H1 (cell line): ENCODE measurements at regions not wholly inside any gene's neighbourhood (a gene's known extent, or its start where the extent isn't known, plus 50 kb on each side); places are given as distances from the start of the nearest gene placed in this dataset.

Experiments used
- CTCF ChIA-PET: fragments of 300-600 bp; sonication (Branson Sonifier 250); formaldehyde crosslinking; loops from one replicate; lab custom pipeline; 2021; ENCODE audit not compliant: partially characterized antibody; lab: Charles Lee
- POLR2A ChIA-PET: fragments of 300-600 bp; sonication (Branson Sonifier 250); formaldehyde crosslinking; loops from one replicate; lab custom pipeline; 2021; ENCODE audit warnings: inconsistent platforms; ENCODE audit not compliant: partially characterized antibody; lab: Charles Lee
- DNase-seq, 2 experiments: peaks; one replicate each; pipeline versions ENCODE4 v3.0.0 to v3.0.0-alpha.2; 2010 to 2022; ENCODE audit warnings: low spot score in 2 of 2, low read depth in 1 of 2, mixed read lengths in 1 of 2
- FAIRE-seq: peaks from 2 replicates; lab custom pipeline; 2011; peaks lifted over from hg19 to GRCh38; lab: Jason Lieb, UNC
- H2AFZ ChIP-seq: 2 replicates; pipeline ENCODE4 v1.8.1; 2012; ENCODE audit warnings: low read length, inconsistent platforms
- H2AK5ac ChIP-seq: 2 replicates; pipeline ENCODE4 v1.6.1; 2013; ENCODE audit warnings: low read depth, low read length
- H2BK120ac ChIP-seq: replicated peaks from 2 replicates; pipeline ENCODE3; 2013; ENCODE audit warnings: low read depth, low read length, inconsistent platforms
- H2BK12ac ChIP-seq: 2 replicates; pipeline ENCODE4 v1.6.1; 2013; ENCODE audit warnings: low read depth, low read length
- H2BK15ac ChIP-seq: 2 replicates; pipeline ENCODE4 v1.6.1; 2013; ENCODE audit warnings: low read length
- H2BK20ac ChIP-seq: 2 replicates; pipeline ENCODE4 v1.6.1; 2013; ENCODE audit warnings: low read length
- H2BK5ac ChIP-seq: 2 replicates; pipeline ENCODE4 v1.6.1; 2013; ENCODE audit warnings: low read depth, low read length
- H3K14ac ChIP-seq: 2 replicates; pipeline ENCODE4 v1.6.1; 2013; ENCODE audit warnings: inconsistent platforms; ENCODE audit not compliant: insufficient read length
- H3K18ac ChIP-seq: 2 replicates; pipeline ENCODE4 v1.6.1; 2013; ENCODE audit warnings: low read length; ENCODE audit errors: extremely low read depth
- H3K23ac ChIP-seq: 2 replicates; pipeline ENCODE4 v1.6.1; 2013; ENCODE audit warnings: inconsistent platforms; ENCODE audit not compliant: insufficient read length
- H3K23me2 ChIP-seq: 2 replicates; pipeline ENCODE4 v1.6.1; 2013; ENCODE audit warnings: low read depth, low read length
- H3K27ac ChIP-seq: 2 replicates; pipeline ENCODE4 v1.6.1; 2011; ENCODE audit warnings: low read depth, low read length, inconsistent platforms
- H3K27me3 ChIP-seq, 4 experiments: replicated peaks in 1 of 4; 1 replicate in 1 of 4; 2 replicates in 3 of 4; pipeline versions ENCODE4 v1.6.1 to v1.8.1; 2011 to 2013; ENCODE audit warnings: low read length in 3 of 4, mild to moderate bottlenecking in 3 of 4, inconsistent platforms in 2 of 4, mixed read lengths in 2 of 4, moderate library complexity in 1 of 4; ENCODE audit not compliant: control insufficient read depth in 3 of 4, insufficient read depth in 3 of 4; ENCODE audit errors: extremely low read depth in 1 of 4
- H3K36me3 ChIP-seq, 4 experiments: 2 replicates each; pipeline versions ENCODE4 v1.6.1 to v1.8.1; 2011 to 2013; ENCODE audit warnings: mild to moderate bottlenecking in 4 of 4, low read length in 3 of 4, moderate library complexity in 2 of 4, control low read depth in 1 of 4, inconsistent platforms in 1 of 4; ENCODE audit not compliant: insufficient read depth in 4 of 4, control insufficient read depth in 2 of 4
- H3K4ac ChIP-seq: replicated peaks from 2 replicates; pipeline ENCODE3; 2013; ENCODE audit warnings: low read length, low read depth, mixed read lengths, inconsistent platforms; ENCODE audit not compliant: insufficient read length
- H3K4me1 ChIP-seq, 4 experiments: replicated peaks in 1 of 4; 1 replicate in 1 of 4; 2 replicates in 3 of 4; pipeline versions ENCODE4 v1.6.1 to v1.8.1; 2011 to 2013; ENCODE audit warnings: low read length in 3 of 4, inconsistent platforms in 2 of 4, mixed read lengths in 1 of 4; ENCODE audit not compliant: insufficient read depth in 4 of 4, control insufficient read depth in 3 of 4
- H3K4me2 ChIP-seq, 2 experiments: 2 replicates each; pipeline versions ENCODE4 v1.6.1 to v1.8.1; 2011 to 2013; ENCODE audit warnings: low read depth in 2 of 2, low read length in 2 of 2, control low read depth in 1 of 2, inconsistent platforms in 1 of 2, mild to moderate bottlenecking in 1 of 2; ENCODE audit not compliant: insufficient read depth in 1 of 2
- H3K4me3 ChIP-seq, 4 experiments: fragments of 200-600, 300-600 bp in 1 of 4; sonication (generic), shearing (Covaris generic), sonication (Bioruptor Twin) in 1 of 4; 2 replicates each; pipeline versions ENCODE4 v1.5.1 to v1.8.1; 2011 to 2016; ENCODE audit warnings: low read length in 4 of 4, low read depth in 3 of 4, control low read depth in 2 of 4, inconsistent platforms in 2 of 4, mild to moderate bottlenecking in 2 of 4, mixed read lengths in 1 of 4, moderate library complexity in 1 of 4; ENCODE audit not compliant: insufficient read depth in 2 of 4; ENCODE audit errors: extremely low read depth in 1 of 4
- H3K56ac ChIP-seq: replicated peaks from 2 replicates; pipeline ENCODE3; 2013; ENCODE audit warnings: low read depth, mild to moderate bottlenecking, mixed read lengths, low read length, inconsistent platforms; ENCODE audit not compliant: insufficient read length
- H3K79me1 ChIP-seq: 2 replicates; pipeline ENCODE4 v1.6.1; 2013; ENCODE audit warnings: low read depth, low read length, control low read depth
- H3K79me2 ChIP-seq, 2 experiments: 2 replicates each; pipeline versions ENCODE4 v1.6.1 to v1.8.1; 2012 to 2013; ENCODE audit warnings: low read length in 2 of 2, mild to moderate bottlenecking in 2 of 2, inconsistent platforms in 1 of 2; ENCODE audit not compliant: insufficient read depth in 2 of 2, control insufficient read depth in 1 of 2
- H3K9ac ChIP-seq, 4 experiments: replicated peaks in 1 of 4; 1 replicate in 1 of 4; 2 replicates in 3 of 4; pipeline versions ENCODE4 v1.6.1 to v1.8.1; 2011 to 2013; ENCODE audit warnings: low read depth in 3 of 4, low read length in 3 of 4, control low read depth in 2 of 4, mild to moderate bottlenecking in 2 of 4, moderate library complexity in 2 of 4, inconsistent platforms in 1 of 4; ENCODE audit errors: extremely low read depth in 1 of 4
- H3K9me3 ChIP-seq, 2 experiments: 2 replicates each; pipeline versions ENCODE4 v1.6.1 to v1.8.1; 2012 to 2013; ENCODE audit warnings: mild to moderate bottlenecking in 2 of 2, moderate library complexity in 2 of 2, control low read depth in 1 of 2, inconsistent platforms in 1 of 2, low read depth in 1 of 2, low read length in 1 of 2, mixed read lengths in 1 of 2; ENCODE audit not compliant: insufficient read depth in 2 of 2
- H4K20me1 ChIP-seq, 2 experiments: replicated peaks in 1 of 2; 2 replicates each; pipeline versions ENCODE3 to v1.8.1; 2011 to 2013; ENCODE audit warnings: inconsistent platforms in 2 of 2, low read length in 2 of 2, mild to moderate bottlenecking in 1 of 2; ENCODE audit not compliant: insufficient read depth in 2 of 2, control insufficient read depth in 1 of 2
- H4K5ac ChIP-seq: 2 replicates; pipeline ENCODE4 v1.6.1; 2013; ENCODE audit warnings: low read length, low read depth, mixed read lengths, inconsistent platforms; ENCODE audit not compliant: insufficient read length
- H4K8ac ChIP-seq: 2 replicates; pipeline ENCODE4 v1.8.0; 2013; ENCODE audit warnings: mild to moderate bottlenecking, moderate library complexity, low read length, inconsistent platforms; ENCODE audit not compliant: insufficient read depth; ENCODE audit errors: extremely low read depth
- H4K91ac ChIP-seq: replicated peaks from 2 replicates; pipeline ENCODE3; 2013; ENCODE audit warnings: low read length, mixed read lengths, inconsistent platforms; ENCODE audit not compliant: insufficient read length
- CHD1 ChIP-seq: IDR thresholded peaks from 2 replicates; pipeline ENCODE4 v1.6.1; 2012; ENCODE audit warnings: low read depth, low read length, improper control_type of control experiment
- JUN ChIP-seq: IDR thresholded peaks from 2 replicates; pipeline ENCODE4 v1.6.1; 2011; ENCODE audit warnings: low read depth, mild to moderate bottlenecking, improper control_type of control experiment, low read length
- JUND ChIP-seq: IDR thresholded peaks from 2 replicates; pipeline ENCODE4 v1.6.1; 2011; ENCODE audit warnings: mild to moderate bottlenecking, improper control_type of control experiment, low read length
- POLR2A ChIP-seq, 2 experiments: IDR thresholded peaks; 1 replicate in 1 of 2; 2 replicates in 1 of 2; pipeline ENCODE4 v1.6.1; 2011; ENCODE audit warnings: low read depth in 2 of 2, low read length in 2 of 2, mild to moderate bottlenecking in 2 of 2; ENCODE audit errors: control extremely low read depth in 1 of 2
- SIN3A ChIP-seq, 2 experiments: IDR thresholded peaks in 1 of 2; conservative IDR thresholded peaks in 1 of 2; 2 replicates each; pipeline ENCODE4 v1.6.1; 2011 to 2012; ENCODE audit warnings: low read length in 2 of 2, improper control_type of control experiment in 1 of 2, low read depth in 1 of 2, mild to moderate bottlenecking in 1 of 2
- SRF ChIP-seq: IDR thresholded peaks from 2 replicates; pipeline ENCODE4 v1.6.1; 2011; ENCODE audit warnings: mild to moderate bottlenecking, low read depth, low read length, moderate library complexity
- TAF7 ChIP-seq: optimal IDR thresholded peaks from 2 replicates; pipeline ENCODE3; 2011; ENCODE audit warnings: low read depth, mild to moderate bottlenecking, inconsistent platforms, low read length, moderate library complexity, borderline replicate concordance
- WGBS, 2 experiments: shearing (Covaris generic) in 1 of 2; methylation state at CpG; one replicate each; pipeline versions ENCODE4 v1.1.6 to v1.1.7; 2013 to 2015; ENCODE audit warnings: low lambda C conversion rate in 2 of 2, mixed read lengths in 2 of 2, inconsistent platforms in 1 of 2, low coverage in 1 of 2, missing lambda C conversion rate in 1 of 2; ENCODE audit not compliant: insufficient replicate concordance in 2 of 2, insufficient coverage in 1 of 2, insufficient read length in 1 of 2; ENCODE audit errors: extremely low coverage in 1 of 2, missing lambda C conversion rate in 1 of 2; 5-methylcytosine and 5-hydroxymethylcytosine counted together

DNA sequence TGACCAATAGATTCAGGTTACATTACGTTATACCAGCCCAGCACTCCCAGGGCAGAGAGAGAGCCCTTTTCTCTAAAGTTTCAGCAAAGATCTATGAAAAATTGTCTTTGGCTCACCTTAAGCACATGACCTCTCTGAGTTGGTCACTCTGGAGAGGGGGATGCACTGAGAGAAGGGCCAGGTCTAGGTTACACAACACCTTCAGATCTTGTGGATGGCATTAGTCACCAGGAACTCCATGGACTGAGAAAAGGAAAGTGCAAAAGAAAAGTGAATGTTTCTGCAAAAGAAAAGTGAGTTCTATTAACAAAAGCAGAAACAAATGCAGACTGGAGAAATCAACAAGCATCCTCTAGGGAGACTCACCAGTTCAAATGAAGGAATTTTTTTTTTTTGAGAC is 253.3 kb upstream of the SALL1 start:
- H4K5ac ChIP-seq, result no peak overlapping the region
- no peak overlapping the region for H2AK5ac ChIP-seq
- no peak overlapping the region for H3K14ac ChIP-seq
- H3K9ac ChIP-seq, result no peak overlapping the region
- H3K27ac ChIP-seq, result no peak overlapping the region
- H3K36me3 ChIP-seq, result peaks cover 0 to 3% (median 0%) of the 10 kb centered on the region in 4 experiments; a peak in 1 of 8 replicates
- H2BK120ac ChIP-seq, result no peak overlapping the region
- H2BK15ac ChIP-seq, result no peak overlapping the region
- no peaks in the 10 kb centered on the region for H4K20me1 ChIP-seq
- no peak for DNase-seq
- no peak overlapping the region for H3K4me3 ChIP-seq
- no peaks in the 10 kb centered on the region for H3K79me1 ChIP-seq
- WGBS, 2 experiments, result 100% methylated on average over 1 of the region's 1 CpG; no CpG with 5 or more reads in 1 of the 2 experiments
- H3K18ac ChIP-seq, result no peak overlapping the region; the same call in 1 of the 2 replicates
- H3K4me1 ChIP-seq, result peaks cover 0 to 2% (median 0%) of the 10 kb centered on the region in 4 experiments; a peak in 3 of 7 replicates
- H2AFZ ChIP-seq, result no peak overlapping the region
- H3K23ac ChIP-seq, result no peak overlapping the region
- H3K4ac ChIP-seq, result no peak overlapping the region
- POLR2A ChIA-PET, result no interaction called here
- no peaks in the 10 kb centered on the region for H3K27me3 ChIP-seq
- no peaks in the 10 kb centered on the region for H3K23me2 ChIP-seq
- H2BK12ac ChIP-seq, result no peak overlapping the region
- H2BK5ac ChIP-seq, result no peak overlapping the region
- H4K91ac ChIP-seq, result no peak overlapping the region
- no peak overlapping the region for H2BK20ac ChIP-seq
- no peak overlapping the region for H4K8ac ChIP-seq
- FAIRE-seq, result no peak
- TF ChIP-seq CHD1 (no peak), SRF (no peak), JUND (no peak), SIN3A (conservative IDR thresholded peaks at IDR 0.05 in 1 of 2, IDR thresholded peaks at IDR 0.05 in 1 of 2; ENCODE audit: low read depth in 1 of 2, low read length in 2 of 2) (no peak), POLR2A (IDR thresholded peaks at IDR 0.05; ENCODE audit: control extremely low read depth in 1 of 2, low read depth in 2 of 2, low read length in 2 of 2) (no peak), JUN (no peak), TAF7 (no peak)
- H3K56ac ChIP-seq, result no peak overlapping the region
- H3K79me2 ChIP-seq, result no peaks in the 10 kb centered on the region
- CTCF ChIA-PET, result no interaction called here
- H3K4me2 ChIP-seq, result no peak overlapping the region
- peaks cover 8 to 16% of the 10 kb centered on the region in 2 experiments; a peak in 3 of 4 replicates for H3K9me3 ChIP-seq
